Liver (tissue), 3 donors: ENCODE measurements at regions not wholly inside any gene's neighbourhood (a gene's known extent, or its start where the extent isn't known, plus 50 kb on each side); places are given as distances from the start of the nearest gene placed in this dataset.

Experiments
- TAF1 ChIP-seq: conservative IDR thresholded peaks from 2 replicates; pipeline ENCODE4 v1.6.1; 2016; ENCODE audit warnings: antibody characterized with exemption, mild to moderate bottlenecking
- TF ChIP-seq, protein P1 (sequence below): fragments of 150-350 bp; IDR thresholded peaks from 2 replicates; pipeline ENCODE4 v1.5.1; 2017; ENCODE audit warnings: improper control_type of control experiment, low read depth, low read length; ENCODE audit not compliant: missing input control
- donor health status: healthy.
- donor health status: healthy.

DNA sequence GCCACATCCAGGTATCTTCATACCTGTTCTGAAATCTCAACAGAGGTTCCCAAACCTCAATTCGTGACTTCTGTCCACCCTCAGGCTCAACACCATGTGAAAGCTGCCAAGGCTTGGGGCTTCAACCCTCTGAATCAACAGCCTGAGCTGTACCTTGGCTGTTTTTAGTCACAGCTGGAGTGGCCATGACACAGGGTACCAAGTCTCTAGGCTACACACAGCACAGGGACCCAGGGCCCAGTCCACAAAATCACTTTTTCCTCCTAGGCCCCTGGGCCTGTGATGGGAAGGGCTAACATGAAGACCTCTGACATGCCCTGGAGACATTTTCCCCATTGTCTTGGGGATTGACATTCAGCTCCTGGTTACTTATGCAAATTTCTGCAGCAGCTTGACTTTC is 464.9 kb downstream of the ELAVL2 start:
- no peak for TF ChIP-seq TAF1
- TF ChIP-seq, protein P1, sequence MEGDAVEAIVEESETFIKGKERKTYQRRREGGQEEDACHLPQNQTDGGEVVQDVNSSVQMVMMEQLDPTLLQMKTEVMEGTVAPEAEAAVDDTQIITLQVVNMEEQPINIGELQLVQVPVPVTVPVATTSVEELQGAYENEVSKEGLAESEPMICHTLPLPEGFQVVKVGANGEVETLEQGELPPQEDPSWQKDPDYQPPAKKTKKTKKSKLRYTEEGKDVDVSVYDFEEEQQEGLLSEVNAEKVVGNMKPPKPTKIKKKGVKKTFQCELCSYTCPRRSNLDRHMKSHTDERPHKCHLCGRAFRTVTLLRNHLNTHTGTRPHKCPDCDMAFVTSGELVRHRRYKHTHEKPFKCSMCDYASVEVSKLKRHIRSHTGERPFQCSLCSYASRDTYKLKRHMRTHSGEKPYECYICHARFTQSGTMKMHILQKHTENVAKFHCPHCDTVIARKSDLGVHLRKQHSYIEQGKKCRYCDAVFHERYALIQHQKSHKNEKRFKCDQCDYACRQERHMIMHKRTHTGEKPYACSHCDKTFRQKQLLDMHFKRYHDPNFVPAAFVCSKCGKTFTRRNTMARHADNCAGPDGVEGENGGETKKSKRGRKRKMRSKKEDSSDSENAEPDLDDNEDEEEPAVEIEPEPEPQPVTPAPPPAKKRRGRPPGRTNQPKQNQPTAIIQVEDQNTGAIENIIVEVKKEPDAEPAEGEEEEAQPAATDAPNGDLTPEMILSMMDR: no peak
